CD8-positive, alpha-beta memory T cell (primary cell): ENCODE measurements at regions not wholly inside any gene's neighbourhood (a gene's known extent, or its start where the extent isn't known, plus 50 kb on each side); places are given as distances from the start of the nearest gene placed in this dataset.
"Not testable (repeated sequence)": the region's sequence is repeated elsewhere in the genome, so short reads cannot be mapped to it uniquely, and the experiment has no call there.

Experiments
- CTCF ChIA-PET: fragments of 350-600 bp; sonication (Branson Sonifier 250); formaldehyde crosslinking; loops from one replicate; lab custom pipeline; 2021; ENCODE audit warnings: antibody characterized with exemption; lab: Charles Lee
- POLR2A ChIA-PET: fragments of 350-600 bp; sonication (Branson Sonifier 250); formaldehyde crosslinking; loops from one replicate; lab custom pipeline; 2021; ENCODE audit warnings: antibody characterized with exemption; lab: Charles Lee
- DNase-seq, 5 donors: peaks; one replicate each; pipeline versions ENCODE4 v3.0.0 to v3.0.0-alpha.2; 2020 to 2022; ENCODE audit warnings: mixed read lengths in 1 of 5
- H3K27ac ChIP-seq: one replicate; pipeline ENCODE4 v1.7.0; 2013; ENCODE audit warnings: low read depth, mild to moderate bottlenecking, low read length, moderate library complexity
- H3K27me3 ChIP-seq: 2 replicates; pipeline ENCODE4 v1.7.0; 2013; ENCODE audit warnings: low read length, mild to moderate bottlenecking; ENCODE audit not compliant: insufficient read depth, poor library complexity, severe bottlenecking
- H3K36me3 ChIP-seq: 2 replicates; pipeline ENCODE4 v1.7.0; 2013; ENCODE audit warnings: mild to moderate bottlenecking, low read length, moderate library complexity; ENCODE audit not compliant: insufficient read depth
- H3K4me1 ChIP-seq: 2 replicates; pipeline ENCODE4 v1.7.0; 2013; ENCODE audit warnings: mild to moderate bottlenecking, low read length, moderate library complexity; ENCODE audit not compliant: insufficient read depth
- H3K4me3 ChIP-seq: 2 replicates; pipeline ENCODE4 v1.7.0; 2013; ENCODE audit warnings: mild to moderate bottlenecking, low read length
- H3K9me3 ChIP-seq: 2 replicates; pipeline ENCODE4 v1.7.0; 2013; ENCODE audit warnings: mild to moderate bottlenecking, low read length
- H3K27ac Mint-ChIP-seq, 8 donors: one replicate each; pipeline ENCODE4 v1.8.0; 2020 to 2021; ENCODE audit warnings: mixed read lengths in 8 of 8, mild to moderate bottlenecking in 6 of 8, inconsistent platforms in 3 of 8, moderate library complexity in 3 of 8
- H3K27me3 Mint-ChIP-seq, 2 donors: one replicate each; pipeline ENCODE4 v1.8.0; 2020 to 2021; ENCODE audit warnings: mixed read lengths in 2 of 2, mild to moderate bottlenecking in 1 of 2, moderate library complexity in 1 of 2
- H3K36me3 Mint-ChIP-seq, 3 donors: one replicate each; pipeline ENCODE4 v1.8.0; 2020 to 2021; ENCODE audit warnings: mixed read lengths in 3 of 3, inconsistent platforms in 1 of 3, mild to moderate bottlenecking in 1 of 3
- H3K4me1 Mint-ChIP-seq, 3 donors: one replicate each; pipeline ENCODE4 v1.8.0; 2020 to 2021; ENCODE audit warnings: mixed read lengths in 3 of 3, inconsistent platforms in 1 of 3, mild to moderate bottlenecking in 1 of 3
- H3K4me3 Mint-ChIP-seq, 7 donors: one replicate each; pipeline ENCODE4 v1.8.0; 2020 to 2021; ENCODE audit warnings: mixed read lengths in 7 of 7, mild to moderate bottlenecking in 6 of 7, moderate library complexity in 4 of 7, inconsistent platforms in 2 of 7
- H3K9me3 Mint-ChIP-seq, 5 donors: one replicate each; pipeline ENCODE4 v1.8.0; 2020 to 2022; ENCODE audit warnings: mixed read lengths in 5 of 5, mild to moderate bottlenecking in 3 of 5, moderate library complexity in 2 of 5, inconsistent platforms in 1 of 5

DNA sequence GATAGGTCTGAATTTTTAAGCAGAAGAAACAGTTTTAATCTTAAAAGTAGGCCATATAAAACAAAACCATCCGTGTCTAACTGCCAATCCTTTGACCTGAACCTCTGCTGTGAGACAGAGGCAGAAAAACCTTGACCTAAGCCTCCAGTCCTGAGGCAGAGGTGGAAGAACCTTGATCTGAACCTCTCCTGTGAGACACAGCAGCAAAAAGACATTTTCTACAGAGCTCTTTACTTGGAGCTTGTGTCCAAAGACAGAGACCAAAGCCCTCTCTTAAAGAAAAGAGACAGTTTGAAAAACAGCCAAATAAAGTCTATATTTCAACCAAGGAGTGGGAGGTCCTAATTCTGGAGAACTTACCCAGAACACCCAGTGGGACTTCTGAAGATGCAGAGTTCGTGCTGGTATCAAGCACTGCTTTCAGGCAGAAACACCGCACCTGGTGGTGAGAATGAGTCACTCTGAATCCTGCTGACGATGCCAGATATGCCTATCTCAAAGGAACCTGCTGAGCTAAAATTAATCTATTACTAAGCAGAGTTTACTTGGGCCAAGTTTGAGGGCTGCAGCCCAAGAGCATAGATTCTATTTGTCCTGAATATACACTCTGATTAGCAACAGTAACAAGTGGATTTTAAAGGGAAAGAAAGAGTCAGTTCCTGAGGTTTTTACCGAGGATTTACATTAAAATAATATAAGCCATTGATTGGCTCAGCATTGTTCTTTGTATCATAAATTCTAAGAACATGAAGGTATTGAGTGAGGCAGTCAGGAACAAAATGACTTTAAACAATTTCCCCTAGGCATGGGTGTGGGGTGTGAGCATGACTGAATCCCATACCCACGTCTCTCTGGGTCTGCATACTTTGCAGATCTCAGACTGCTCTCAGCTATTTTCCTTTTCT lies 806.4 kb downstream of the TRIB2 start:
- Mint-ChIP-seq H3K4me1 (no peaks in the 10 kb centered on the region), H3K27me3 (no peaks in the 10 kb centered on the region), H3K36me3 (no peaks in the 10 kb centered on the region), H3K27ac (no peak overlapping the region), H3K9me3 (peaks cover 0 to 14% (median 5%) of the 10 kb centered on the region in 5 donors), H3K4me3 (no peak overlapping the region)
- H3K36me3 ChIP-seq, result no peaks in the 10 kb centered on the region
- no peak overlapping the region for H3K27ac ChIP-seq
- no peaks in the 10 kb centered on the region for H3K9me3 ChIP-seq
- no peaks in the 10 kb centered on the region for H3K4me1 ChIP-seq
- ChIA-PET CTCF (no interaction called here), POLR2A (no interaction called here)
- H3K4me3 ChIP-seq, result no peak overlapping the region
- DNase-seq, result no peak
- H3K27me3 ChIP-seq, result no peaks in the 10 kb centered on the region

DNA sequence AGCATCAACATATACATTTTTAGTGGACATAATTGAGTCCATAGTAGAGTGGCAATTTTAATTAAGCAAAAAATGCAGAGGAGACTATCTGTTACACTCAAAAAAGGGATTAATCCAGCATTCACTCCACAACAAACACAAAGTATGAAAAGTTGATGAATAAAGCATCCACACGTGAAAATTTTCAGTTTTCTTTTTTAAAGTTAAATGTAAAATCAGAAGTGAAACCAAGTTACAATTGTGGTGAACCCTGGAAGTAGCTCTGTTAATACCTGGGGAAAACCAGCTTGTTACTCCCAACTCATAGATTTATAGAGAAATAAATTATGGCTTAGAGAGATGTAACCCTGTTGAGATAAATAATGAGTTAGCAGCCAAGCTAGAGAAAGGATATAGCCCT lies 807.8 kb downstream of the TRIB2 start:
- H3K9me3 Mint-ChIP-seq, result peaks cover 0 to 14% (median 3%) of the 10 kb centered on the region in 5 donors
- ChIA-PET POLR2A (no interaction called here), CTCF (no interaction called here)
- H3K27me3 Mint-ChIP-seq, result no peaks in the 10 kb centered on the region
- H3K27ac ChIP-seq, result no peak overlapping the region
- no peak overlapping the region for H3K4me3 ChIP-seq
- no peaks in the 10 kb centered on the region for H3K9me3 ChIP-seq
- no peaks in the 10 kb centered on the region for H3K36me3 ChIP-seq
- no peaks in the 10 kb centered on the region for H3K4me1 ChIP-seq
- H3K36me3 Mint-ChIP-seq, result no peaks in the 10 kb centered on the region
- no peaks in the 10 kb centered on the region for H3K4me1 Mint-ChIP-seq
- DNase-seq, result no peak
- H3K27ac Mint-ChIP-seq, result no peak overlapping the region
- no peaks in the 10 kb centered on the region for H3K27me3 ChIP-seq
- no peak overlapping the region for H3K4me3 Mint-ChIP-seq

DNA sequence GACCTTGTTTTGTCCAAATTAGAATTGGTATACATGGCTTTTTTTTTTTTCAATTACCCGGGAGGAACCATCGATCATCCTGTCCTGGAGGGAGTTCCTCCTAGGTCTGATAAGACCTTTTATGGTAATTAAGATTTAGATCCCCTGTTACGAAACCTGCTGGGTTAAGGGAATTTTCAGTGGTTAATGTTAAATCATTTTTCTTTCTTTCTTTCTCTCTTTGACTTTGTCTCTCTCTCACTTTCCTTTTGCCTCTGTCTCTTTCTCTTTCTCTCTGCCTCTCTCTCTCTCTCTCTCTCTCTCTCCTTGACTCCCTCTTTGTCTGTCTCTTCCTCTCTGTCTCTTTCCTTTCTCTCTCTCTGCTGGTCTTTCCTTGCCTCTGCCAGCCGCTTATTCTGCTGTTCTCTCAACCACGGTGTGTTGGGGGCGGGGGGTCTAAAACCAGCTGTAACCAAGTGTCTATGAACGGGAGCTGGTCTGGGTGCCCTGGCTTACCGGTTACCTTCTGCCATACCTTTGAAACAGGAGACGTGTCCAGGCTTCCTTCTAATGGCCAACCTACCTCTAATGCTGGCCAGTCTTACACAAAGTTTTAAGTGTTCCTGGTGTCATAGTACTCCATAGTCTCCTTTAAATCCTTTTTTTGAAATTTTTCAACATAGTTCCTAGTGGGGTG lies 815.1 kb downstream of the TRIB2 start:
- H3K27ac Mint-ChIP-seq, H3K27ac ChIP-seq, H3K4me1 Mint-ChIP-seq, H3K9me3 ChIP-seq, POLR2A ChIA-PET, H3K36me3 ChIP-seq, DNase-seq, H3K27me3 Mint-ChIP-seq, CTCF ChIA-PET, H3K4me3 ChIP-seq, H3K4me1 ChIP-seq, H3K4me3 Mint-ChIP-seq, H3K36me3 Mint-ChIP-seq, H3K27me3 ChIP-seq: not testable (repeated sequence)
- H3K9me3 Mint-ChIP-seq, result peaks cover 2 to 17% (median 3%) of the 10 kb centered on the region in 5 donors

DNA sequence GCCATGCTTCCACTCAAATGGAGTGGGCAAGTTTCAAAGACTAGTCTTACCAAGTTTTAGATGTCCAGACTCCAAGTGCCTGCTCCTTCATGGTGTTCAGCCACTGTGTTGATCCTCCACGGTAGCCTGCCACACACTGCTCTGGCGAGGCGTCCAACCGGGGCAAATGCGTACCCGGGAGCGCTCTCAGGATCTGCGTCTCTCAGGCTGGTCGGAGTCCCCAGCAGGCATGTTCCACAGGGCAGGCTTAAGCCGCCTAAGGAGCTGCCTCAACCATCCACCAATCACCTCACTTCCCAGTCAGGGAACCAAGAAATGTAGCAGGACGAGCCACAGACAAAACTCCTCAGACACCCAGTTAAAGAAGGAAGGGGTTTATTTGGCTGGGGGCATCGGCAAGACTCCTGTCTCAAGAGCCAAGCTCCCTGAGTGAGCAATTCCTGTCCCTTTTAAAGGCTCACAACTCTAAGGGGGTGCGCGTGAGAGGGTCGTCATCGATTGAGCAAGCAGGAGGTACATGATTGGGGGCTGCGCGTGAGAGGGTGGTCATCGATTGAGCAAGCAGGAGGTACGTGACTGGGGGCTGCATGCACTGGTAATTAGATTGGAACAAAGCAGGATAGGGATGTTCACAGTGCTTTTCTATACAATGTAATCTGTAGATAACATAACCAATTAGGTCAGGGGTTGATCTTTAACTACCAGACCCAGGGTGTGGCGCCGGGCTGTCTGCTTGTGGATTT lies 816.2 kb downstream of the TRIB2 start:
- H3K4me3 ChIP-seq, H3K4me1 ChIP-seq, DNase-seq, POLR2A ChIA-PET, H3K27ac Mint-ChIP-seq, H3K4me3 Mint-ChIP-seq, H3K27me3 Mint-ChIP-seq, H3K27me3 ChIP-seq, H3K27ac ChIP-seq, H3K36me3 Mint-ChIP-seq, H3K36me3 ChIP-seq, H3K9me3 ChIP-seq, H3K4me1 Mint-ChIP-seq, CTCF ChIA-PET: not testable (repeated sequence)
- peaks cover 0 to 11% (median 3%) of the 10 kb centered on the region in 5 donors for H3K9me3 Mint-ChIP-seq

DNA sequence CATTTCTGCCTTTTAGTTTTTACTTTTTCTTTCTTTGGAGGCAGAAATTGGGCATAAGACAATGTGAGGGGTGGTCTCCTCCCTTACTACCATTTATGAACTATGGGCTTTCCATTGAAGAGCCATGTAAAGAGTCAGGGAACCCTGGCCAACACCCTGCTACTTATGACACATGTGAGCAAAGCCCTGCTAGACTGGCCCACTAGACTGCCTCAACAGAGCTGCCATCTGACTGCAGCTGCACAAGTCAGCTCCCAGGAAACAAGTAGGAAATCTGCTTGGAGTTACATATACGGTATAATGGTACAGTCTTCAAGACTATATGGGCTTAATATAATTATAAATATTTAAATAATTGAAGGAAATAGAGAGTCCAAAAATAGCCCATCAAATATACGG lies 816.8 kb downstream of the TRIB2 start:
- H3K4me3 ChIP-seq, result no peak overlapping the region
- H3K4me1 ChIP-seq, result no peaks in the 10 kb centered on the region
- H3K27me3 ChIP-seq, result no peaks in the 10 kb centered on the region
- H3K9me3 ChIP-seq, result no peaks in the 10 kb centered on the region
- Mint-ChIP-seq H3K27ac (no peak overlapping the region), H3K9me3 (peaks cover 0 to 11% (median 3%) of the 10 kb centered on the region in 5 donors), H3K36me3 (no peaks in the 10 kb centered on the region), H3K4me1 (no peaks in the 10 kb centered on the region), H3K27me3 (no peaks in the 10 kb centered on the region), H3K4me3 (no peak overlapping the region)
- no peaks in the 10 kb centered on the region for H3K36me3 ChIP-seq
- POLR2A ChIA-PET, result no interaction called here
- CTCF ChIA-PET, result no interaction called here
- no peak for DNase-seq
- H3K27ac ChIP-seq, result no peak overlapping the region

DNA sequence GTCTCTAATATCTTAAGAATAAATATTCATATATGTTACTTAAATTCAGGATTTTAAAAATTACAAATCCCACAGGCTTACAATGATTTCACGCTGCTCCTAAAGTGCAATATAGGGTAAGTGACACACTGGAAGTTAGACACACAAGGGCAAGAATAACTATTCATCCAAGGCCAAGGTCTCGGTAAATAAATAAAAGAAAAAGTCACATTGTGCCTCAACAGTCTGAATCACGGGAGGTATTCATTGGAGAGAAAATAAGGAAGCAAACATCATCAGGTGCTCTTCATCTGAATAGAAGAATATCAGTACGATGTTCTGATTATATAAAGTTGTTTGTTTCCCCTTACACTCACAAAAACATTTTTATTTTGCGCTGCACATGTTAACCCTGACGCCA lies 820.2 kb downstream of the TRIB2 start:
- Histone ChIP-seq H3K4me3 (no peak overlapping the region), H3K4me1 (no peaks in the 10 kb centered on the region), H3K27me3 (no peaks in the 10 kb centered on the region), H3K36me3 (no peaks in the 10 kb centered on the region), H3K9me3 (no peaks in the 10 kb centered on the region), H3K27ac (no peak overlapping the region)
- no peak overlapping the region for H3K4me3 Mint-ChIP-seq
- H3K9me3 Mint-ChIP-seq, result peaks cover 0 to 8% (median 5%) of the 10 kb centered on the region in 5 donors
- CTCF ChIA-PET, result no interaction called here
- no peak overlapping the region for H3K27ac Mint-ChIP-seq
- H3K4me1 Mint-ChIP-seq, result no peaks in the 10 kb centered on the region
- H3K36me3 Mint-ChIP-seq, result no peaks in the 10 kb centered on the region
- POLR2A ChIA-PET, result no interaction called here
- no peak for DNase-seq
- H3K27me3 Mint-ChIP-seq, result no peaks in the 10 kb centered on the region

DNA sequence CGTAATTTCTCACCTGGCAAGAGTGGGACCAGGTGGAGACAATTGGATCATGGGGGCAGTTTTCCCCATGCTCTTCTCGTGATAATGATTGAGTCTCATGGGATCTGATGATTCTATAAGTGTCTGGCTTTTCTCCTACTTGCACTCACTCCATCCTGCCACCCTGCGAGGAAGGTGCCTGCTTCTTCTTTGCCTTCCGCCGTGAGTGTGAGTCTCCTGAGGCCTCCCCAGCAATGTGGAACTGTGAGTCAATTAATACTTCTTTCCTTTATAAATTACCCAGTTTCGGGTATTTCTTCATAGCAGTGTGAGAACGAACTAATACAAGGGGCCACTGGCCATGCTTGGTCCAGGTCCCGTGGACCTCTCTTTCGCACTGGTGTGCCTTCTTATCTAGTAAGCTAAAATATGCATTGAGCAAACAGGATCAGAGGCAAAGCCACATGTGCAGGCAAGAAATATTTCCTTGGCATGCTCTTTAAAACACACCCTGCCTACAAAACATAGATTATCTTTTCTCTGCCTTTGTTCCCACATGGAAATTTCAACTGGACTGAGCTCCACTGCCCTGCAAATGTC lies 821.1 kb downstream of the TRIB2 start:
- H3K4me3 ChIP-seq, result no peak overlapping the region
- POLR2A ChIA-PET, result no interaction called here
- no peak for DNase-seq
- Mint-ChIP-seq H3K27me3 (no peaks in the 10 kb centered on the region), H3K36me3 (no peaks in the 10 kb centered on the region), H3K9me3 (peaks cover 0 to 6% (median 0%) of the 10 kb centered on the region in 5 donors), H3K27ac (no peak overlapping the region), H3K4me1 (no peaks in the 10 kb centered on the region), H3K4me3 (no peak overlapping the region)
- CTCF ChIA-PET, result no interaction called here
- H3K27me3 ChIP-seq, result no peaks in the 10 kb centered on the region
- no peaks in the 10 kb centered on the region for H3K36me3 ChIP-seq
- H3K4me1 ChIP-seq, result no peaks in the 10 kb centered on the region
- H3K27ac ChIP-seq, result no peak overlapping the region
- no peaks in the 10 kb centered on the region for H3K9me3 ChIP-seq

GRCh38 chr2:13539296-13539695 lies 822.6 kb downstream of the TRIB2 start:
- ChIA-PET CTCF (no interaction called here), POLR2A (no interaction called here)
- no peak overlapping the region for H3K27ac ChIP-seq
- H3K4me3 ChIP-seq, result no peak overlapping the region
- no peaks in the 10 kb centered on the region for H3K27me3 Mint-ChIP-seq
- H3K4me1 Mint-ChIP-seq, result no peaks in the 10 kb centered on the region
- no peak overlapping the region for H3K27ac Mint-ChIP-seq
- no peaks in the 10 kb centered on the region for H3K36me3 Mint-ChIP-seq
- no peak for DNase-seq
- peaks cover 0 to 6% (median 0%) of the 10 kb centered on the region in 5 donors for H3K9me3 Mint-ChIP-seq
- no peaks in the 10 kb centered on the region for H3K9me3 ChIP-seq
- no peak overlapping the region for H3K4me3 Mint-ChIP-seq
- H3K36me3 ChIP-seq, result no peaks in the 10 kb centered on the region
- H3K4me1 ChIP-seq, result no peaks in the 10 kb centered on the region
- no peaks in the 10 kb centered on the region for H3K27me3 ChIP-seq
